Activated CD4-positive, alpha-beta T cell treated with anti-CD3 and anti-CD28 coated beads, Interleukin-2, amount 50 U/mL, for 24 hours (primary cell): ENCODE measurements at regions not wholly inside any gene's neighbourhood (a gene's known extent, or its start where the extent isn't known, plus 50 kb on each side); places are given as distances from the start of the nearest gene placed in this dataset.

ENCODE experiments used
- DNase-seq, 2 donors: peaks; one replicate each; pipeline ENCODE4 v3.0.0-alpha.2; 2020; ENCODE audit warnings: low read depth in 1 of 2, low spot score in 1 of 2

GRCh38 chr5:143473481-143473880, 70.0 kb upstream of the NR3C1 start:
- no peak for DNase-seq

- no peak for DNase-seq
Measured at GRCh38 chr5:143472576-143472975, 69.1 kb upstream of the NR3C1 start.

- no peak for DNase-seq
Measured at GRCh38 chr5:143471666-143472464, 68.4 kb upstream of the NR3C1 start.

- no peak for DNase-seq
Measured at GRCh38 chr5:143471041-143471509, 67.6 kb upstream of the NR3C1 start.

DNA sequence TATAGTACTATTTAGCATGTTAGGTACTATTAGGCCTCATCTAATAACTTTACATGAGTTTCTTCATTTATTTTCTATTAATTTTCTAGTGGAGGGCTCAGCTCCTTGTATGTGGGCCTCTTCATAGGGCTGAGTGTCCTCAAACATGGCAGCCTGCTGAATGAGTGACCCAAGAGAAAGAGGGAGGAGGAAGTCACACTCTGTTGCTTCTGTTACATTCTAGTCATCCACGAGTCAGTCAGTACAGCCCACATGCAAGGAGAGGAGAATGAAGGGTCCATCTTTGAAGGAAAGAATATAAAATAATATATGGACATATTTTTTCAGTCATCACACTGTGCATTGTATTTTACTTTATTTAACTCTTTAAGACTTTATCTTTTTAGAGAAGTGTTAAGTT, 66.6 kb upstream of the NR3C1 start:
- DNase-seq: no peak

DNA sequence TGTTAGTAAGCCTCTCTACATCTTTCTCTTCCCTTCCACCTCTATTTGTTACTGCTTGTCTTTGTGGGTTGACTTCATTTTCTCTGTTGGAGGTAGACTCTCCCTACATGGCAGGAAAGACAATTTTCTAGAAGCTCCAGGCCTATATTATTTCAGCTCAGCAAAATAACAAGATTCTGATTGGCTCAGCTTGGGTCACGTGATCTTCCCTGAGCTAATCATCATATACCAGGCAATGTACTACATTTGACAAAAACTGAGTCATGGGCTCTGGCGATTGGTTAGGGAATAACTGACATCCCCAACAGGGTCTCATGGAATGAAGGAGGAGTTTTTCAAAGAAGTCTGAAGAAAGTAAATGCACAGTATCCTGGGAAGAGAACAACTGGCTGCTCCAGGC, 65.6 kb upstream of the NR3C1 start:
- no peak for DNase-seq

DNA sequence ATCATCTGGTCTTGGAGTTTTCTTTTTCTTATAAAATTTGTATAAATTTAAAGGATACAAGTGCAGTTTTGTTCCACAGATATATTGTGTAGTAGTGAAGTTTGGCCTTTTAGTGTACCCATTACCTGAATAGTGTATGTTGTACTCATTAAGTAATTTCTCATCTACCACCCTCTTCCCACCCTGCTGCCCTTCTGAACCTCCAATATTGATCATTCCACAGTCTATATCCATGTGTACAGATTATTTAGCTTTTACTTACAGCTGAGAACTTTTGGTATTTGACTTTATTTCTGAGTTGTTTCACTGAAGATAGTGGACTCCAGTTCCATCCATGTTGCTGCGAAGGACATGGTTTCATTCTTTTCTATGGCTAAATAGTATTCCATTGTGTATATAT, 63.1 kb upstream of the NR3C1 start:
- DNase-seq: no peak

DNA sequence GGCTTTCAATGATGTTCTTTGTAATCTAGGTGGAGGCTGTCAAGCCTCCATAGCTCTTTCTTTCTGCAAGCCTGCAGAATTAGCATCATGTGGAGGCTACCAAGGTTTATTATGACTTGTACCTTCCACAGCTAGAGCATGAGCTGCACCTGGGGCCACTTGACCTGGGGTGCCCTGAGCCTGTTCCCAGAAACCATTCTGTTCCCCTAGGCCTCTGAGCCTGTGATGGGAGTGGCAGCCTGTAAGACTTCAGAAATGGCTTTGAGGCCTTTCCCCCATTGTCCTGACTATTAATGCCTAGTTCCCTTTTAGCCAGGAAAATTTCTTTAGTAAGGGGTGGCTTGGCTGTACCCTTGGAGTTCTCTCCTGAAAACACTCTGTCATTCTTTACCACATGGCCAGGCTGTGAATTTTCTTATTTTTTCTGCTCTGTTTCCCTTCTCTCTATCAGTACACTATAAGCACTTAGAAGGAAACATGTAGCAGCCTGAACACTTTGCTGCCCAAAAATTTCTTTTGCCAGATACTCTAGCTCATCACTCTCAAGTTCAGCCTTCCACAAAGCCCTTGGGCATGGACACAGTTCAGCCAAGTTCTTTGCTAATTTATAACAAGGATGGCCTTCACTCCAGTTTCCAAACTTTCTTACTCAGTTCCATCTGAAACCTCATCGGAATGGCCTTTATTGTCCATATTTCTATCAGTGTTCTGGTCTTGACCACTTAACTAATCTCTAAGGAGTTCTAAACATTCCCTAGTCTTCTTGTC, 61.4 kb upstream of the NR3C1 start:
- DNase-seq: no peak

- DNase-seq: no peak
Measured at GRCh38 chr5:143462431-143462830, 58.9 kb upstream of the NR3C1 start.

- no peak for DNase-seq
Measured at GRCh38 chr5:143459433-143459832, 55.9 kb upstream of the NR3C1 start.

- no peak for DNase-seq
Measured at GRCh38 chr5:143456952-143457547, 53.6 kb upstream of the NR3C1 start.

- DNase-seq: no peak
Measured at GRCh38 chr5:143454936-143455516, 51.5 kb upstream of the NR3C1 start.

DNA sequence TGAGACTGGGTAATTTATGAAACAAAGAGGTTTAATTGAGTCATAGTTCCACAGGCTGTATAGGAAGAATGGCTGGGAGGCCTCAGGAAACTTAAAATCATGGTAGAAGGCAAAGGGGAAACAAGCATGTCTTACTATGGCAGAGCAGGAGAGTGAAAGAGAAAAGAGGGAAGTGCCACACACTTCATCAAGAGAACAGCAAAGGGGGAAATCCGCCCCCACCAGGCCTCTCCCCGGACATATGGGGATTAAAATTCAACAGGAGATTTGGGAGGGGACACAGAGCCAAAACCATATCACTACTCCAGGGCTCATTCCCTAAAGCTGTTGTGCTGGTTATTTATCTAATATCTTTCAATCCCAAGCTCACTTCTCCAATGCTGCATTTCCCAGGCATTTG, 50.2 kb upstream of the NR3C1 start:
- DNase-seq: no peak
